ENCODE measurements at regions not wholly inside any gene's neighbourhood (a gene's known extent, or its start where the extent isn't known, plus 50 kb on each side); places are given as distances from the start of the nearest gene placed in this dataset.
"Not testable (repeated sequence)": the region's sequence is repeated elsewhere in the genome, so short reads cannot be mapped to it uniquely, and the experiment has no call there.

GRCh38 chr18:37874721-37875120 is 309.1 kb upstream of the CELF4 start:
- no peak for DNase-seq

- no peak for DNase-seq
Observed at GRCh38 chr18:37873416-37873815, 307.8 kb upstream of the CELF4 start.

GRCh38 chr18:37872562-37872961 is 307.0 kb upstream of the CELF4 start:
- no peak for DNase-seq

GRCh38 chr18:37871561-37871960 is 306.0 kb upstream of the CELF4 start:
- DNase-seq: no peak

GRCh38 chr18:37869051-37869450 is 303.5 kb upstream of the CELF4 start:
- no peak for DNase-seq

GRCh38 chr18:37864122-37864521 is 298.5 kb upstream of the CELF4 start:
- no peak for DNase-seq

- DNase-seq: no peak
Observed at GRCh38 chr18:37861981-37862380, 296.4 kb upstream of the CELF4 start.

GRCh38 chr18:37854396-37854795 is 288.8 kb upstream of the CELF4 start:
- no peak for DNase-seq

GRCh38 chr18:37853706-37854105 is 288.1 kb upstream of the CELF4 start:
- no peak for DNase-seq

GRCh38 chr18:37852464-37852863 is 286.9 kb upstream of the CELF4 start:
- no peak for DNase-seq

GRCh38 chr18:37847544-37847943 is 281.9 kb upstream of the CELF4 start:
- DNase-seq: no peak

- no peak for DNase-seq
Observed at GRCh38 chr18:37846996-37847395, 281.4 kb upstream of the CELF4 start.

- no peak for DNase-seq
Observed at GRCh38 chr18:37845498-37845897, 279.9 kb upstream of the CELF4 start.

- no peak for DNase-seq
Observed at GRCh38 chr18:37844209-37844970, 278.8 kb upstream of the CELF4 start.

- DNase-seq: no peak
Observed at GRCh38 chr18:37838083-37838482, 272.5 kb upstream of the CELF4 start.

- DNase-seq: no peak
Observed at GRCh38 chr18:37836071-37836970, 270.7 kb upstream of the CELF4 start.

- not testable (repeated sequence) for DNase-seq
Observed at GRCh38 chr18:37832010-37832695, 266.6 kb upstream of the CELF4 start.

GRCh38 chr18:37812961-37813360 is 247.4 kb upstream of the CELF4 start:
- no peak for DNase-seq

- no peak for DNase-seq
Observed at GRCh38 chr18:37805773-37806404, 240.3 kb upstream of the CELF4 start.

GRCh38 chr18:37796823-37797349 is 231.3 kb upstream of the CELF4 start:
- DNase-seq: no peak

- DNase-seq: no peak
Observed at GRCh38 chr18:37787452-37787851, 221.9 kb upstream of the CELF4 start.

GRCh38 chr18:37783771-37784170 is 218.2 kb upstream of the CELF4 start:
- DNase-seq: no peak

GRCh38 chr18:37779220-37779619 is 213.6 kb upstream of the CELF4 start:
- no peak for DNase-seq
